ENCODE measurements at regions not wholly inside any gene's neighbourhood (a gene's known extent, or its start where the extent isn't known, plus 50 kb on each side); places are given as distances from the start of the nearest gene placed in this dataset.
A peak's percentile ranks its signal among the peaks of the same experiment; 100 is the strongest.

- Histone ChIP-seq H3K4me1 (peaks cover 17% of the 10 kb centered on the region), H3K27ac (peak overlapping the region; percentile 37), H3K4me3 (peak overlapping the region; percentile 56 to 63), H3K27me3 (no peaks in the 10 kb centered on the region), H3K36me3 (no peaks in the 10 kb centered on the region), H3K9me3 (peaks cover 3% of the 10 kb centered on the region)
- TF ChIP-seq CTCF (IDR thresholded peaks at IDR 0.05) (no peak), POLR2A (IDR thresholded peaks at IDR 0.05) (no peak), POLR2AphosphoS5 (IDR thresholded peaks at IDR 0.05; ENCODE audit: insufficient read depth in 1 of 2, low read depth in 1 of 2) (no peak)
- DNase-seq (ENCODE audit: extremely low spot score in 2 of 2): no peak
- intact Hi-C loops (cut with DNase I): no loop called here
Observed at GRCh38 chr10:89838044-89838615, 136.7 kb downstream of the KIF20B start.

- H3K36me3 ChIP-seq: no peaks in the 10 kb centered on the region
- H3K27me3 ChIP-seq: no peaks in the 10 kb centered on the region
- H3K27ac ChIP-seq: no peak overlapping the region
- intact Hi-C loops (cut with DNase I): no loop called here
- no peak for DNase-seq (ENCODE audit: extremely low spot score in 2 of 2)
- H3K9me3 ChIP-seq: no peaks in the 10 kb centered on the region
- no peak for TF ChIP-seq CTCF (IDR thresholded peaks at IDR 0.05)
- H3K4me1 ChIP-seq: no peaks in the 10 kb centered on the region
- H3K4me3 ChIP-seq: no peak overlapping the region
Observed at GRCh38 chr10:89845541-89846280, 144.3 kb downstream of the KIF20B start.

GRCh38 chr10:89846281-89846630 lies 144.9 kb downstream of the KIF20B start:
- no peak overlapping the region for H3K27ac ChIP-seq
- intact Hi-C loops (cut with DNase I): no loop called here
- H3K27me3 ChIP-seq: no peaks in the 10 kb centered on the region
- no peaks in the 10 kb centered on the region for H3K36me3 ChIP-seq
- no peaks in the 10 kb centered on the region for H3K9me3 ChIP-seq
- TF ChIP-seq POLR2AphosphoS5 (IDR thresholded peaks at IDR 0.05; ENCODE audit: insufficient read depth in 1 of 2, low read depth in 1 of 2) (no peak), CTCF (IDR thresholded peaks at IDR 0.05) (no peak), POLR2A (IDR thresholded peaks at IDR 0.05) (no peak)
- DNase-seq (ENCODE audit: extremely low spot score in 2 of 2): no peak
- no peak overlapping the region for H3K4me3 ChIP-seq
- H3K4me1 ChIP-seq: no peaks in the 10 kb centered on the region

GRCh38 chr10:89846786-89847185 lies 145.4 kb downstream of the KIF20B start:
- H3K4me1 ChIP-seq: no peaks in the 10 kb centered on the region
- intact Hi-C loops (cut with DNase I): no loop called here
- H3K9me3 ChIP-seq: no peaks in the 10 kb centered on the region
- TF ChIP-seq POLR2A (IDR thresholded peaks at IDR 0.05): no peak
- TF ChIP-seq POLR2AphosphoS5 (IDR thresholded peaks at IDR 0.05; ENCODE audit: insufficient read depth in 1 of 2, low read depth in 1 of 2): no peak
- TF ChIP-seq CTCF (IDR thresholded peaks at IDR 0.05): no peak
- DNase-seq (ENCODE audit: extremely low spot score in 2 of 2): no peak
- H3K4me3 ChIP-seq: no peak overlapping the region
- H3K27ac ChIP-seq: no peak overlapping the region
- no peaks in the 10 kb centered on the region for H3K27me3 ChIP-seq
- no peaks in the 10 kb centered on the region for H3K36me3 ChIP-seq

- intact Hi-C loops (cut with DNase I): no loop called here
- DNase-seq (ENCODE audit: extremely low spot score in 2 of 2): no peak
- H3K4me1 ChIP-seq: no peaks in the 10 kb centered on the region
- no peak overlapping the region for H3K27ac ChIP-seq
- no peaks in the 10 kb centered on the region for H3K36me3 ChIP-seq
- H3K4me3 ChIP-seq: no peak overlapping the region
- no peaks in the 10 kb centered on the region for H3K9me3 ChIP-seq
- no peaks in the 10 kb centered on the region for H3K27me3 ChIP-seq
- TF ChIP-seq POLR2A (IDR thresholded peaks at IDR 0.05) (no peak), CTCF (IDR thresholded peaks at IDR 0.05) (no peak), POLR2AphosphoS5 (IDR thresholded peaks at IDR 0.05; ENCODE audit: insufficient read depth in 1 of 2, low read depth in 1 of 2) (no peak)
Observed at GRCh38 chr10:89852872-89853271, 151.5 kb downstream of the KIF20B start.

Data from vagina (tissue), 2 donors.